ENCODE measurements at regions not wholly inside any gene's neighbourhood (a gene's known extent, or its start where the extent isn't known, plus 50 kb on each side); places are given as distances from the start of the nearest gene placed in this dataset.
"Not testable (repeated sequence)": the region's sequence is repeated elsewhere in the genome, so short reads cannot be mapped to it uniquely, and the experiment has no call there.

DNA sequence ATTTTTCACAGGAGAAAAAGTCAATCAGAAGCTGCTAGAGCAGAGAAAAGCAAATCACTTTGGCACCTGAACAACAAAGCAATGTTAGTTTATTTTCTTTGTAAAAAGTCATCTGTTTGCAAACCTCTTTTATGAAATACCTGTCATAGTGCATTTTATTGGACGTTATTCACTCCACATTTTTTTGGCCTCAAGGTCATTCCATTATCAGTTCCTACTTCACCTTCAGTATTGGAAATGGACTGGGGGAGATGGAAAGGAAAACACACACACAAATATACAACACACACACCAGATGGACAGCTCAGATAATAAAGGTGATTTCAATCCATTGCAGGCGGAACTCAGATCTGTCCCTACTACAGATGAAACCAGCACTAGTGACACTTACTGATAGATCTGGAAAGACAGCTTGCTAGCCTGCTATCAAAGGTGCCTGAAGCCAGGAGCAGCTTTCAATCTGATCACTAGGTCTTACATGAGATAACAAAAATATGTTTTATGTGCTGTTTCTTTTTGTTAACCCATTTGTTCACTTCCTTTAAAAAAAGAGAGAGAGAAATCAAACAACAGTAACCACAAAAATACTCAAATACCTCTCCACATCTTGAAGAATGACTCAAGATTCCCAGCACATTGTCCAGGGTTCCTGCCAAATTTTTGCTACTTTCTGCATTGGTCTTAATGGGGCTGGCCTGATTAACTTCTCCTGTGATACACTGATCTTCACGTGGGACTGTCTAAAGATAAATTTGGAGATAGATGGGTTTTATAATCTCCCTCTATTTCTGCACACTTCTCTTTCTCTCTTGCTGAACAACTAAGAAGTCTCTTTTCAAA is 844.3 kb upstream of the TENM4 start:
- DNase-seq (ENCODE audit: low read depth): peak; percentile 79

DNA sequence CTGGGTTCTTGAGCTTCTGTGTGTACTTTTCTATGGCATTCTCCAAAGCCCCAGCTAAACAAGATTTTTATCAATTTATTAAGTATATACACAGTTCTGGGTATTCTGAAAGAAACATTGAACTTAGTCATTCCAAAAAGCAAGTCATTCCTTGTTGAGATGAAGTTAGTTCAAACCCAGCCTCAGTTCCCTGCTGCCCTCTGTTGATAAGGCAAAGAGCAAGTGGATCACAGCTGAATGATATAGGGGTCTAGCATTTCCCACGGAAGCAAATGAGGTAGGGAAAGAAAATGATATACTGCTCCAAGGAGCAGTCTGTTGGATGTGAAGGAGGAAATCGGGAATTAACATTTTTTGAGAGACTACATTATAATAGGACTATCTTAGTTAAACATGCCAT is 841.8 kb upstream of the TENM4 start:
- no peak for DNase-seq (ENCODE audit: low read depth)

DNA sequence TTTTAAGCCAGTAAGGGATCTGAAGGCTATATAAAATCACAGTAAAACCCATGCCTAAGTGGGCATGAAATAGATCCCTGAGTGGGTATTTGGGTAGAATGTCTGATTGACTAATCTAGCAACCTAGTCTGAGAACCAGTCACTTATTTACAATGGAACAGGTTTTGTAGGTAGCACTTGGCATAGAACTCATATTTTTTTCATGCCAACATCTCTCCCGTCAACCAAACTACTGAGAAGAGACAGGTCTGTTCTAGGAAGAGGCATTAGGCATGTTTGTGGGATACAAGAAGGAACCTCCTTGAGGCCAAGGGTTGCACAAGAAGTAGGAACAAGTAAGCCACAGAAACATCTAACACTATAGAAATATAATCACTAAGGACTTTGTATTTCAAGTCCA is 840.4 kb upstream of the TENM4 start:
- DNase-seq (ENCODE audit: low read depth): no peak

DNA sequence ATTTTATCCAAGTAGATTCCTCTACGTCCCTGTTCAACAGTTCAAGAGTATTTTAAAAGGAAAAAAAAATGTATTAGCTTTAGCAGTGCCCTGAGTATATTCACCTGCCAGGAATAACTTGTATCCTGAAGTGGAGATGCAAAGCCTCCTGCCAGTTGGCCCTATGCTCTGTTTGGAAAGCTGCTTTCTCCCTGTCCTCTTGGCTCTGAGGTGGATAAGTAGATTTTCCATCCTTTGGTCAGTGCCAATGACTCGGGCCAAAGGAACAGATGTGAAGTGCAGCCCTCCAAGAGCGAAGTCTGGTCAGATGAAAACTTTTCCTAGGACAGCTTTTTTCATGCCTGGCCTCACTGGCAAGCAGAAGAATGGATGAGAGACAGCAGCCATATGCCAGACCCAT is 839.9 kb upstream of the TENM4 start:
- DNase-seq (ENCODE audit: low read depth): no peak

DNA sequence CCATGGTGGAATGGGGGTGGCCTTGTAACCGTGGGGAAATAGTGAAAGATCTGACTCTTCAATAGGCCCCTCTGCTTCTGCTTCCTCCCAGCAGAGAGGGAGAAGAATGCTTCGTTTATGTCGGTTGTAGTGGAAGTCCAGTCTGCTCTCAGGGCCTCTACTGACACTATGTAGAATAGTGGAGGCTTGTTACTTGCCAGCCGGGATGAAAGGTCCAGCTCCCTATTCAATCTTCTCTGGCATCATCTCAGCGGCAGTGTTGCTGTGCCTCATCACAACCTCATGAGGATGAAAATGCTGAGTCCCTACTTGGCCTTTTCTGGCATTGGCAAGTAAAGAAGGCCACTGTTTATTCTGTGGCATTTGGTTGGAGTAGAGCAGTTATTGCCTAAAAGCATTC is 820.9 kb upstream of the TENM4 start:
- no peak for DNase-seq (ENCODE audit: low read depth)

DNA sequence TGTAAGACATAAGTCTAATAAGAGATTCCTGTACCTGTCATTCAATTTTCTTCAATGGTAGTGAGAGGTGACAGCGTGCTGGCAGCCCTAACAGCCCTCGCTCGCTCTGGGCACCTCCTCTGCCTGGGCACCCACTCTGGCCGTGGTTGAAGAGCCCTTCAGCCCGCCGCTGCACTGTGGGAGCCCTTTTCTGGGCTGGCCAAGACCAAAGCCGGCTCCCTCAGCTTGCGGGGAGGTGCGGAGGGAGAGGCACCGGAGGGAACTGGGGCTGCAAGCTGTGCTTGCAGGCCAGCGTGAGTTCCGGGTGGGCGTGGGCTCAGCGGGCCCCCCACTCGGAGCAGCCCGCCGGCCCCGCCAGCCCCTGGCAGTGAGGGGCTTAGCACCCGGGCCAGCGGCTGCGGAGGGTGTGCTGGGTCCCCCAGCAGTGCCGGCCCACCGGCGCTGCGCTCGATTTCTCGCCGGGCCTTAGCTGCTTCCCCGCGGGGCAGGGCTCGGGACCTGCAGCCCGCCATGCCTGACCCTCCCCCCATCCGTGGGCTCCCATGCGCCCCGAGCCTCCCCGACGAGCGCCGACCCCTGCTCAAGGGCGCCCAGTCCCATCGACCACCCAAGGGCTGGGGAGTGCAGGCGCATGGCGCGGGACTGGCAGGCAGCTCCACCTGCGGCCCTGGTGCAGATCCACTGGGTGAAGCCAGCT is 816.6 kb upstream of the TENM4 start:
- DNase-seq (ENCODE audit: low read depth): not testable (repeated sequence)

DNA sequence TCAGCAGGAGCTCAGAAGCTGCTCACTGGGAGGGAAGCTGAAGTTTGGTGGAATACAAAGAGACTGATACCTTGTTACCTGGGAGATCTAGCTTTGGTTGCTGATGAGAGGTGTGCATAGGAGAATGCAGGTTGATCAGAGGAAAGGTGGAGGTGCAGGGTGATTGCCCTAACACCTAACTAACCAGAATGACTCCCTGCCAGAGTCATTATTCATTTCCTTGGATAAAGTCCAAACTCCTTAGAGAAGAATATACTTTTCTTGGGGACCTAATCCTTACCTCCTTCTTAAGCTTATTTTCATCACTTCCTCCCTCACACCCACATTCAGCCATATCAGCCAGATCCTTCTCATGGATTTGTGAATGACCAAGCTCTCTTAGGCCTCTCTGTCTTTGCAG is 814.2 kb upstream of the TENM4 start:
- DNase-seq (ENCODE audit: low read depth): no peak

DNA sequence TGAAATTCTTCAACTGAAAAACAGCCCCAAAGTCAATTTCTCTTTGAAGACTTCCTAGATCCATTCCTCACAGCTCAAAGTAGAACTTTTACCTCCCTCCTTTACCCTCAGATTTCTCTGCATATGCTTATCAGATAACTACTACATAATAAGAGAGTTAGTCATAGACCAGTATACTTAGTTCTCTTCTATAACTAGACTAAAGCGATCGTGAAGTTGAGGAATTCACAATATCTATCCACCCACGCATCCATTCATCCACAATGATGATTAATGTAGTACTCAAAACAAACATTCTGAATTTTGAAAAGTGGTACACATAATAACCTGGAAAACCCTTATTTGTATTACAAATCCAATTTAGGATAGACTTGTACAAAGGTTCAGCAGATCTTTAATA is 800.9 kb upstream of the TENM4 start:
- peak; percentile 49 for DNase-seq (ENCODE audit: low read depth)

DNA sequence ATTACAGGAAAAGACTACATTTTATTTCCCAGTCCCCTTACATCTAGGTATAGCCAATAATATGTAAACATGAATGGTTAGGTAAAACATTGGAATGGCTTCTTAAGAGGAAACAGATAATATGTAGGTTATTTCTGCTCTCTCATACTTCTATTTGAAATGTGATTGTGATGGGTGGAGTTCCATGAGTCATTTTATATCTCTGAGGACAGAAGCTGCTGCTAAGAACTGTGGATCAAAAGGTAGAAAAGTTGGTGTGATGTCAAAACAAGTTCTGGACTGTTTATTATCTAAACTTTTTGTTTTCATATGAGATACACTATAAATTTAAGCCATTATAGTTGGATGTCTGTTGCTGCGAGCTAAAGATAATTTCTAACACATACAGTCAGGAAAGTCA is 799.4 kb upstream of the TENM4 start:
- peak; percentile 8 for DNase-seq (ENCODE audit: low read depth)

DNA sequence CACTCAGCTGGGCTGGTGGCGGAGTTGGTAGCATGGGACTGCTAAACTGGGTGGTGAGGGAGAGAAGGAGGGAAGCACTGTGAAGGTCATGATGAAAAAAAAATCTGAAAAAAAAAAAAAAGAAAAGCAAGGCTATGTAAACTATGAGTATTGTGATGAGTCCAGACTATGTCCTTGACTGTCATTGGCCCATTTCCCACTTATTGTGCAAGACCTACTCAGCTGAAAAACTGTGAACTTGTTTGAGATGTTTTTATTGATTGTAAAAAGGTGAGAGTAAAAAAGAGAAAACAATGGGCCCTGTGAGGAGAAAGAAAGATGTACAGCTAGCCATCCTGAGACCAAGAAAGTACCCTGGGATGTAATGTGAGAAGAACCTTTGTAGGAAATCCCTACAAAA is 798.4 kb upstream of the TENM4 start:
- DNase-seq (ENCODE audit: low read depth): peak; percentile 8

DNA sequence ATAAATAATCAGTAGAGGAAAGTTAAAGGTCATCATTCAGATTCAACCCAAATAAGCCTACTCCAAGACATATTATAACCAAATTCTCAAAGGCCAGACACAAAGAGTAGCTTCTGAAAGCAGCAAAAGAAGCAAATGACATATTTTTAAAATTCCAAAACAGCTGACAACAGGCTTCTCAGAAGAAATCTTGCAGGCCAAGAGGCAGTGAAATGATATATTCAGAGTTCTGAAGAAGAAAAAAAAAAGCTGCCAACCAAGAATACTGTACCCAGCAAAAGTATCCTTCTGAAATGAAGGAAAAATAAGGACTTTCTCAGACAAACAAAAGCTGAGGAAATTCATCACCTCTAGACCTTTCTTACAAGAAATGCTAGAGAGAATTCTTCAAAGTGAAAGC is 787.1 kb upstream of the TENM4 start:
- DNase-seq (ENCODE audit: low read depth): no peak

DNA sequence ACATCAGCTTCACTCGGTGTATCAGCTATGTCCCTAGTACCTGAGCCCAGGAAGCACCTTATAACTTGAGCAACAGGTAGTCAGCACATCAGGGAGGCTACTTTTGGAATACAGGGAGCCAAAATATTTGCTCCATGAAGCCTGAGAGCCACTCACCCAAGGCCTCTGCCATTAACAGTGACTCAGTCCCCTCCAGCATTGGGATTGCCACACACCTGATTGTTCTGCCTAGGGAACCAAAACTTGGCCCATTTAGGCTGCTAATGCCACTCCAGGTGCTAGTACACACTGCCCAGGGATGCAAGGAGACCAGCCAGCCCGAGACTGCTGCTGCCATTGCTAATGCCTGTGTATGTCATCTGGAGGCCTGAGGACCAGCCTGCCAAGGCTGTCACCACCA is 773.6 kb upstream of the TENM4 start:
- DNase-seq (ENCODE audit: low read depth): peak; percentile 44

DNA sequence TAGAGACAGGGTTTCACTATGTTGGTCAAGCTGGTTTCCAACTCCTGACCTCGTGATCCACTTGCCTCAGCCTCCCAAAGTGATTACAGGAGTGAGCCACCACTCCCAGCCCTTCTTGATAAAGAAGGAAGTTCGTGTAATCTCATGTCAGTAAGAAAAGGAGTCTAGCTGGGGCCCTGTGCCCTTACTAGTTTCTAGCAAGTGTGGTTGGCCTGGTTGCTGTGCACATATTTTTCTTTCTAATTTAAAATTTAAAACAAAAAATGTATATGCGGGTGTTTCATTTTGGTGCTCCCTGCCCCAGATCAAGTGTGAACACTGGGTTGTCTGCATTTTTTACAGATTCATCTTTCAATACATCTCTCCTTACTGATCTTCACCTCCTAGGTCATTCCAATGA is 770.8 kb upstream of the TENM4 start:
- no peak for DNase-seq (ENCODE audit: low read depth)

DNA sequence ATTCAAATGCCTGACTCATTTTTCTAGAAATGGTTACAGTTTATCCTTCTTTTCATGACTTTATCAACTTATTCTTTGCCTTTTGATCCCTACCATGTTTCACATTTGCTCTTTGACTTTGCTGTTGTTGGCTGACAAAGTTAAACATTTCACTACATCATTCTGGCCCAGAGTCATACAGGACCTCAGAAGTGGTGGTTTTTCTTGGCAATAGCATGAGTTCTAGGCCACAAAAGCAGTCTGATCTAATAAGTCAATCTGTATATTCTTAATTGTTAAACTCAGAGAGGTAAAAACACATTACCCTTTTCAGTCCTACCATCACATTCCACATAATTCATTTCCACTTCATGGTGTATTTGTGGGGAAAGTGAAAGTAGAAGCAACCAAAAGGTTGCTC is 763.2 kb upstream of the TENM4 start:
- DNase-seq (ENCODE audit: low read depth): peak; percentile 15

DNA sequence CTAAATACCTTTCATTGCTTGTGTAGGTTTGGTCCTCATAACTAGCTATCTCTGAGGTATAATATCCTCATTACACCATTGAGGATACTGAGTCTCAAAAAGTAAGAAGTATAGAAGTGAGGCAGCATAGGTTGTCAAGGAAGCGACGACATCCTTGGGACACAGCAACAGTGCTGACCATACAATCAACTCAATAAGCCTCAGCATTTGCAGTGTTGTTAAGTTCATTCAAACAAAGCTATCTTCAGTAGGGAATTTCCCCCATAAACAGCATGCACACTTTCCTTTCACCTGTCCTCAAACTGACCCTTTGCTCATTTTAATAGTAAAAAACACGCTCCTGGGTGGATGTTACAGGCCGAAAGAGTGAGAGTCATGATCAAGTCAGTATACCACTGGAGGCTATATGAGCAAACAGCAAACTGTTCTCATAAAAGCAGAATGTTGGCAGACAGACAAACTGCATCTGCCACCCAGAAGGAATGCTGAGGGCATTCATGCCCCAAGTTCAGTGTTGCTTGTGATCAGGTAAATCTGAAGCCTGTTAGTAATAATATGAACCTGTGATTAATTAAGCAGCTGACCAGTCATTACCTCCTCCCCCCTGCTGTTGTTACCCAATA is 756.2 kb upstream of the TENM4 start:
- DNase-seq (ENCODE audit: low read depth): peak; percentile 71

DNA sequence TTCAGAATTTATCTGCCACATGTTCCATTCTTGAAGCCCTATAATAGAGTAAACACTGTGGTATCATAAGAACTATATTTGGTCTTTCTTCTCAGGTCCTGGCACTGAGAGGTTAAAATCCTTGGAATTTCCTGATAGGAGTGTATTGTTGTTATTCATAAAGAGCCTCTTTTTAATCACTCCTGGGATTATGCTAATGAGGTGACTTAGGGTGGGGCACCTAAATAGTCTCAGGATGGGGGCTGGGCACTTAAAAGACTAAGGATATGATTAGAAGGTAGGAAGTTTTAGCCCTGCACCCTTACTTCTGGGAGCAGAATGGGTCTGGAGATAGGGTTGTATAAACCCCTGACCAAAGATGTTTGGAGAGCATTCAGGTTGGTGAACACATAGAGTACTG is 755.2 kb upstream of the TENM4 start:
- DNase-seq (ENCODE audit: low read depth): no peak

DNA sequence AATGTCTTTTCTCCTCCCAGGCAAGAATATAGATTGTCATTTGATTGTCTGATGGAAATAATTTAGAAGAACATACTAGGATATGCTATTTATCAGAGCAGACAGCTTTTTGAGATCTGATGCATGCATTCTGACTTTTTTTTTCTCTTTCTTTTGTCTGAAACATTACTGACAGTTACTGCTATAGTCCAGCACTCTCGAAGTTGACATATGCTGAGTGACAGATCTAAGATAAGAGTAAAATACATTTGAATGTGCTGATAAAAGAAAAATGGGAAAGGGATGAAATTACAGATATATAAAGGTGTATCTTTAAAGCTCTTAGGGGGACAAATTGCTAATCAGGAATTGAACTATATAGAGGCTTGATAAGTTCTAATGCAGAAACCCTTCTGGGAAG is 753.8 kb upstream of the TENM4 start:
- DNase-seq (ENCODE audit: low read depth): no peak

DNA sequence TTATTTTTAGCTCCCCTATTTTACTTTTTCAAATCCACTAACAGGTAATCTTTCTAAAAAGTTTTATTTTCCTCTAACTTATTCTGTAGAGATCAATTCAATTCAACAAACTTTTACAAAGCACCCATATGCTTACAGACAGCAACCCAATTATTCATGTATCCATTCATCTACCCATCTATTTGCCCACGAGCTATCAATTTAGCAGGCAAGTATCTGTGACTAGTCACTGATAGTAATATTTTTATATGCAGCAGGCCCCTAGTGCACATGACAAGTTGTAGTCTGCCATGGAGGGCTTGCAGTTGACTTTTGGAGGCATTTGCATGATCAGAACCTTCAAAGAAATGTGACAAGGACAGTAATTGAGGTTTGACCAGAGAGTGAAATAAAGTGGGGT is 753.2 kb upstream of the TENM4 start:
- no peak for DNase-seq (ENCODE audit: low read depth)

DNA sequence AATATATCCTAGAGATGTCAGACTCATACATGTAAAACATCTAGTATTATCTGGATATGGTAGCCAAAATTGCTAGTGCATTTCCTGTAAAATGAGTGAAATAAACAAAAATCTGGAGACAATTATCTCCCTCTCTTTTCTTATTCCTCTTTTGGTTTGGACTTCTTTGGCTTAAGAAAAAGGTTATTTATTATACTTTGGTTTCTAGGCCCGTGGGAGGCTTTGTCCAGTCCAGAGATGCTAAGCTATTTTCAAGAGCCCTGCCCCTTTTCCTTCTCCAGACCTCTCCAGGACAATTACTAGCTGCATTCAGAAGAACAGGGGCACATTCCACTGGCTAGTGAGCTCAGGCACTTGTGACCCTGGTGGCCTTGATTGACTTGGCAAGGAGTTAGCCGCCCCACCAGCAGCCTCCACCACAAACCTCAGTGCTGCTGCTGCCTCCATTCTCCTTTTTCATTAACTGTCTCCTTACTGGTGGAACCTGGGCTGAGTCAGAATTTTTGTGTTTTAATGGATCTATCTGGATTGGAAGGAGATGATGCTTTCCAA is 747.3 kb upstream of the TENM4 start:
- peak; percentile 29 for DNase-seq (ENCODE audit: low read depth)

DNA sequence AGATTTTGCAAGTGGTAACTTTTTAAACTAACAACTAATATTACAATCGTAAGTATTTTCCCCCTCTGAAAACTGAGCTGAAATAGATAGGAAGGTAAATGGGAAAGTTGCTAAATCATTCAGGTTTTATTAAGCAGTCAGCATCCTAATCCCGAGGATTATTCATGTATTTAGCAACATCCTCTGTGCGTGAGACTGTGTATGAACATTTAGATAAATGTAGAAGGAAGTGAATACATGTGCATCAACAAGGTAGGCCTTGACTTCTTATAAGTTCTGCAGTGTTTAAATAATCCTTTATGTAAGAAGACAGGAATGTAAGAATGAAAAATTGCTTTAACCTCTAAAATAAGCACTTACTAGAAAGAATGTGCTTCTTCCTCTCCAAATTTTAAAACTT is 745.9 kb upstream of the TENM4 start:
- no peak for DNase-seq (ENCODE audit: low read depth)

DNA sequence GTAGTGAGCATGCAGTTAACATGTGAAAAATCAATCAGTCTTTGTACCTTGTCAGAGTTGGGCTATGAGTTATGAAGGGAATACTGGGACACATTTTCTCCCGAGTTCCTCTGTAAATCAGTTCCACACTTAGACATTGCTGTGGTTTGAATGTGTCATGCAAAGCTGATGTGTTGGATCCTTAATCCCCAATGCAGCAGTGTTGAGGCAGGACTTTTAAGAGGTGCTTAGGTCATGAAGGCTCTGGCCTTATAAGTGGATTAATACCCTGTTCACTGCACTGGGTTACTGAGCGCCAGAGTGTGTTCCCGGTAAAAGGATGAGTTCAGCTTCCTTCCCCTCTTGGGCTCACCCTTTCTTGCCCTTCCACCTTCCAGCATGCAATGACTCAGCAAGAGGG is 742.1 kb upstream of the TENM4 start:
- DNase-seq (ENCODE audit: low read depth): peak; percentile 61

DNA sequence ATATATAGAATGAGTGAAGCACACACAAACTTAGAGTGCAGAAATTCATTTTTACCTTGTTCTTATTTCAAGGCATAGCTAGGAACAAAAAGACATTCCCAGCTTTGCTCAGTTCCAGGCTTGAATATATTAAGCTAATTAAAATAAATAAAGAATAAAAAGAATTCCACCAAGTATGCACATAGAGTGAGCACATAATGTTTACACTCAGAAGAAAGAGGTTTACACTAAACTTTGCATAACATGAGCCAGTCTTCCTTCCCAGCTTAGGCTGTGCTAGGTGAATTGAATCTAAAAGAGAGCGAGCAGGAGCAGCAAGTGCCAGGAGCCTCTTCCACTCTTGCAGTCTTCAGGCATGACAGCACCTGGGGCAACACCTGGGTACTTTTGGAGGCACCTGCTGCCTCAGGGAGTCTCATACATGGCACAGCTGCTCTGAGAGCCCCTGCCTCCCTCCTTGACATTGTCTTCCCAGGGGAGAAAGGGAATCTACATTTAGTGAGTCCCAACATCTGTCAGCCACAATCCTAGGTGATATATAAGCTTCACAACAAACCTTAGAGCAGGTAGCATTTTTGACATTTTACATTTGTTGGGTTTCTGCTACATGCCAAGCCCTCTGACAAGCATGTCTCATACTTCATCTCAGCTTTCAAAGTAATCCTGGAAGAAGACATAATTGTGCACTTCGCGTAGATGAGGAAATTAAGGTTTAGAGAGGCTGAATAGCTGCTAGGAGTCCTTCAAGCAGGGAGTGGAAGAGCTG is 732.7 kb upstream of the TENM4 start:
- DNase-seq (ENCODE audit: low read depth): no peak
